WI38 (cell line): ENCODE measurements at regions not wholly inside any gene's neighbourhood (a gene's known extent, or its start where the extent isn't known, plus 50 kb on each side); places are given as distances from the start of the nearest gene placed in this dataset.

Source experiments
- H3K4me3 ChIP-seq: 2 replicates; pipeline ENCODE4 v1.5.1; 2011; ENCODE audit warnings: low read depth, mild to moderate bottlenecking, control low read depth, low read length
- TF ChIP-seq, protein P1 (sequence below): IDR thresholded peaks from 2 replicates; pipeline ENCODE4 v1.5.1; 2012; ENCODE audit warnings: low read depth, mild to moderate bottlenecking, control low read depth, low read length

DNA sequence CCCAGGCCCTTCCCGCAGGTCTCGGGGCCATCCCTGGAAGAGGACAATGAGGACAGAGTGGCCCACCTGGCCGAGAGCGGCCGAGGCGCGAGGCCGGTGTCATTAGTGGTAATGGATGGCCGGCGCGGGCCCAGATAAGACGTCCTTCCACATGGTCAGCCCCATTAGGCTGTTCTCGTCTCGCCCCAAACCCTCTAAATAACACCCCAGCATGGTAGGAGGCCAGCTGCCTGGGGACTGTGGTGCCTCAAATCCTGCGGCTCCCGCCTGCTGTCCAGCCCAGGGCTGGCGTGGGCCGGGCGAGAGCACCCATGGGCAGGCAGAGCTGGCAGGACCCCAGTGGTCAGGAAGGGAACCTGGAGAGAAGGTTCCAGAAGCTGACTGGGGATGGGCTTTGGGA is 121.7 kb downstream of the FAM53A start:
- H3K4me3 ChIP-seq = no peak overlapping the region
- TF ChIP-seq, protein P1, sequence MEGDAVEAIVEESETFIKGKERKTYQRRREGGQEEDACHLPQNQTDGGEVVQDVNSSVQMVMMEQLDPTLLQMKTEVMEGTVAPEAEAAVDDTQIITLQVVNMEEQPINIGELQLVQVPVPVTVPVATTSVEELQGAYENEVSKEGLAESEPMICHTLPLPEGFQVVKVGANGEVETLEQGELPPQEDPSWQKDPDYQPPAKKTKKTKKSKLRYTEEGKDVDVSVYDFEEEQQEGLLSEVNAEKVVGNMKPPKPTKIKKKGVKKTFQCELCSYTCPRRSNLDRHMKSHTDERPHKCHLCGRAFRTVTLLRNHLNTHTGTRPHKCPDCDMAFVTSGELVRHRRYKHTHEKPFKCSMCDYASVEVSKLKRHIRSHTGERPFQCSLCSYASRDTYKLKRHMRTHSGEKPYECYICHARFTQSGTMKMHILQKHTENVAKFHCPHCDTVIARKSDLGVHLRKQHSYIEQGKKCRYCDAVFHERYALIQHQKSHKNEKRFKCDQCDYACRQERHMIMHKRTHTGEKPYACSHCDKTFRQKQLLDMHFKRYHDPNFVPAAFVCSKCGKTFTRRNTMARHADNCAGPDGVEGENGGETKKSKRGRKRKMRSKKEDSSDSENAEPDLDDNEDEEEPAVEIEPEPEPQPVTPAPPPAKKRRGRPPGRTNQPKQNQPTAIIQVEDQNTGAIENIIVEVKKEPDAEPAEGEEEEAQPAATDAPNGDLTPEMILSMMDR = no peak

DNA sequence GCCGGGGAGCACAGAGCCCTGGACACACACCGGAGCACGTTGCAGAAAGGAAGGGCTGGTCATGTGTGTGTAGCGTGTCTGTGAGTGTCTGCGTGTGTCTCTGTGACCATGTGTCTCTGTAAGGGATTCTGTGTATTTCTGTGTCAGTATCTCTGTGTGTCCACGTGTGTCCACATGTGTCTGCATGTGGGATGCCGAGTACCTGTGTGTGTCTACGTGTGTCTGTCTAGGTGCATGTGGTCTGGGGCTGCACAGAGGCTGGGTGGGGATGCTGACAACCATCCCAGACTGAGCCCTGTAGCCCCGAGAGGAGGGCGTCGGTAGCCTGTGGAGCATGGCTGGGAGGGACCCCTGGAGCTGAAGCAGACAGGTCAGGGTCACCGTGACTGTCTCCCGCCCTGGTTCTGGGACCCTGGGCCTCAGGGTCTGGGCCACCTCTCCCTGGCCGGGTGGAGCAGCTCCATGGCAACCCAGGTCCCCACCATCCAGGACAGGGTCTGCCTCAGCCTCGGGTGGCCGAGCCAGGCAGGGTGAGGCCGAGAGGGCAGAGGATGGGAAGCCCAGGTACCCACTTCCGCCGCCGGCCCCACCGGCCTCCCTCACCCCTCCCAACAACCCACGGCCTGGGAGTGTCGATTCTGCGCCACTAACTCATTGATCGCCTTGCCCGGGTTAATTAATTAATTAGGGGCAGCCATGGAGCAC is 122.7 kb downstream of the FAM53A start:
- H3K4me3 ChIP-seq = no peak overlapping the region

DNA sequence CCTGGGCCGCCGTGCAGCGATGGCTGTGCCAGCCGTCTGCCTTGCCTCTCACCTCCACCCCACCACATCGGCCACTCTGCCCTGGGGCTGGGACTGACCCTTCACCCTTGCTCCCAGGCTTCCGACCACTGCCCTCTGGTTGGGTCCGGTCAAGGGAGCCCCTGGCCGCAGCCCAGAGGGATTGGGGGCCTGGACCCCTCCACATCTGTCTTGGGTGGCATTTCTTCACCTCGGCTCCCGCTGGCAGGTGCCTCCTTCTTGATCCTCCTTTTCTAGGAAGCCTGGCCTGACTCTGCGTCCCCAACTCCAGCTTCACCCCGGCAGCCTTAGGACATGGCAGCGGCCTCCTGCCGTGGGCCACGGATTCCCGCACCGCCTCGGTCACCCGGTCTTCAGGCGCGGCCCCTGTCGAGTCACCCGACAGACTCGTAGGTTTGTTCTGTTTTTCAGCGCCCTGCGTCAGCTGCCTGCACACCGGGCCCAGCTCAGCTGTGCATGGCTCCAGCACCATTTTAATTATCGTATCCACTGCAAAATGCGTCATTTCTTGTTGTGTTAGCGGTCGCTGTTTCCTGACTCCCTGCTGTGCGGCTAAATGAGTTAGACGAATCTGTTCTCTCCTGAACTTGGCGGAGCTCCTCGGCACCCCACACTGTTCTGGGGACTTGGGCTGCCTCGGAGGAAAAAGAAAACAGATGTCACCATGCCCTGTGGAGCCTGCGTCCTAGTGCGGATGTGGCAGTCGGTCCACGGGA is 124.0 kb downstream of the FAM53A start:
- TF ChIP-seq, protein P1 = no peak

More for the DNA sequence above, 122.7 kb downstream of the FAM53A start:
- TF ChIP-seq, protein P1 = no peak

DNA sequence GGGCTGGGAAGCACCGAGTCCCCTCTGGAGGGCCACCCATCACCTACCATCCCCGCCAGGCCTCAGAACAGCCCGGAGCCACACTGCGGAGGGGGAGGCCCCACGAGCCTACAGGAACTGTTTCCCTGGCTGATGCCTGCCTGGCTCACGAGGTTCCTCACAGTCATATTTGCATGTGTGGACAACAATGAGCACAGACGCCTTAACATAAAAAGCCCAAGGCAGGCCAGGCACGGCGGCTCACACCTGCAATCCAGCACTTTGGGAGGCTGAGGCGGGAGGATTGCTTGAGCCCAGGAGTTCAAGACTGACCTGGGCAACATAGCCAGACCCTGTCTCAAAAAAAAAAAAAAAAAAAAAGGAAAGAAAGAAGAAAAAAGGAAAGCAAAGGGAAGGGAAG is 125.9 kb downstream of the FAM53A start:
- TF ChIP-seq, protein P1 = no peak
- no peak overlapping the region for H3K4me3 ChIP-seq

More for the DNA sequence above, 124.0 kb downstream of the FAM53A start:
- H3K4me3 ChIP-seq = no peak overlapping the region

DNA sequence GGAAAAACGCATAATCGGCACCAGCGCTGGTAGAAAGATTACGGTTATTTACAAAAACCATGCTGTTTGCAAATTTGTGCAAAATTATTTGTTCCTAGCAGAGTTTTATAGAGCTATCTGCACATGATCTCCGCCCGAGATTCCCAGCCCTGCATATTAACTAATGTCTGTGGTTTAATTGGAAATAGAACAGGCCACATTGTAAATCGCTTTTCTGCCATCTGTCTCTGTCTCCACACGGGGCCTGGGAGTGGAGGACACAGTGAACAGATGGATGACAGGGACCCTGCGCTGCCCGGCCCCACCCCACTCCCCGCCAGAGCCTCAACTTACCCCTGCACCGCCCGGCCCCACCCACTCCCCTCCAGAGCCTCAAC is 126.9 kb downstream of the FAM53A start:
- no peak overlapping the region for H3K4me3 ChIP-seq
- TF ChIP-seq, protein P1 = no peak

DNA sequence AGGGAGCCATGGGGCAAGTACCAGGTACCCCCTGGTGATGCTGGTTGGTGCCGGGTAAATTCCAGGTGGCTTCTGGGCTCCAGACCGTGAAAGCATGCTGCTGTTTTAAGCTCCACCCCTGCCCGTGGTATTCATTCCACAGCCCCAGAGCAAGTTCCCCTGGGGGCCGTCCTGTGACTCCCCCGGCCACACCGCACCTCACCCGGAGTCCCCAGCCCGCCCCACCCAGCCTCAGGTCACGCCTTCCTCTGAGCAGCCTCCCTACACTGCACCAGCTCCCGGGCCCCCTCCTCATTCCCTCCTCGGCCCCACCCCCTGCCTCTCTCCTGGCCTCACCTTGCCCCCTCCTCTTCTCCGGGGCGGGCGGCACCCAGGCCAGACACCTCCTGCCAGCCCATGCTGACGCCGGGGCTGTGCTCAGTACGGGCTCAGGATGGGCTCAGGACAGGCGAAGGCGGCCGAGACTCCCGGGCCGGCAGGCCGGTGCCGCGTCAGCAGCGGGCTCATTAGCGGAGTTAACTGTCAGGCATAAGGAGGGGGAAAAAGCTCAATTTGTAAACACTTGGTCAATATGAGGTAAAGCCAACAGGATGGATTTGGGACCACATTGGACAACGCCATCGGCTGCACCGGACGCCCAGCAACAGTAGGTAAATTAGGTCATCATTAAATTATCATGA is 127.4 kb downstream of the FAM53A start:
- TF ChIP-seq, protein P1 = no peak
- H3K4me3 ChIP-seq = no peak overlapping the region

DNA sequence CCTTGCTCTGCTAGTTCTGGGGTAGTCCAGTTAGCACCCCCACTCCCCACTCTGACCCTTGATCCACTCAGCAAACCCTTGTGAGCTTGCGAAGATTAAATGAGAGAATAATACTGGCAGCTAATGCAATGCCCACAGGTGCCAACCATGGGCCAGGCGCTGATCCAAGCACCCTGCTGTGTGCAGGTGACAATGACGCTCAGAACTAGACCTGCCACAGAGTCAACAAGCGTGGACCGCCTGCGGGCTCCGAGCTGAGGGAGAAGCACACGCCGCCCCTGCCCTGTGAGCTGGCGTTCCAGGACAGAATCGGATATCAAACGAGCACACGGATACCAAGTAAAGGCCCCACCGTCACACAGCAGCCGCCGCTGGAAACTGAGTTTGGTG is 129.2 kb downstream of the FAM53A start:
- H3K4me3 ChIP-seq = no peak overlapping the region
- TF ChIP-seq, protein P1 = no peak
